Skeletal muscle cell (primary cell): ENCODE measurements at regions not wholly inside any gene's neighbourhood (a gene's known extent, or its start where the extent isn't known, plus 50 kb on each side); places are given as distances from the start of the nearest gene placed in this dataset.
A peak's percentile ranks its signal among the peaks of the same experiment; 100 is the strongest.

Experiments used
- DNase-seq: peaks from one replicate; pipeline ENCODE4 v3.0.0-alpha.2; 2010; ENCODE audit warnings: low read depth
- H3K4me3 ChIP-seq: 2 replicates; pipeline ENCODE4 v1.5.1; 2011; ENCODE audit warnings: low read depth, mild to moderate bottlenecking, control low read depth, low read length, moderate library complexity

DNA sequence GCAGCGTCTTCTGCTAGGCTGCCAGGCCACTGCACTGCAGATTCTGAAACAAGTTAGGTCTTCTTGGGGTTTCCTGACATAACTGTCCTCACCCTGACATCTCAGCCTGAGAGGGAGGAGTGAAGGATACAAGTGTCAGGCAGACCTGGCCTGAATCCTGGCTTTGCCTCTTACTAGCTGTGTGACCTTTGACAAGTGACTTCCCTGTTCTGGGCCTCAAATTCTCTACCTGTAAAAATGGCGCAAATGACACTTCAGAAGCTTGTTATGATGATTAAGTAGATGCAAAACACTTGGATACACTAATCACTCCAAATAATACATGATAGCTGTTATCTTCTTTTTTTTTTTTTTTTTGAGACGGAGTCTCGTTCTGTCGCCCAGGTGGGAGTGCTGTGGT, 119.2 kb upstream of the BOD1 start:
- no peak overlapping the region for H3K4me3 ChIP-seq
- no peak for DNase-seq

- no peak overlapping the region for H3K4me3 ChIP-seq
- DNase-seq: no peak
These were observed 119.9 kb upstream of the BOD1 start for GRCh38 chr5:173736374-173736773.

DNA sequence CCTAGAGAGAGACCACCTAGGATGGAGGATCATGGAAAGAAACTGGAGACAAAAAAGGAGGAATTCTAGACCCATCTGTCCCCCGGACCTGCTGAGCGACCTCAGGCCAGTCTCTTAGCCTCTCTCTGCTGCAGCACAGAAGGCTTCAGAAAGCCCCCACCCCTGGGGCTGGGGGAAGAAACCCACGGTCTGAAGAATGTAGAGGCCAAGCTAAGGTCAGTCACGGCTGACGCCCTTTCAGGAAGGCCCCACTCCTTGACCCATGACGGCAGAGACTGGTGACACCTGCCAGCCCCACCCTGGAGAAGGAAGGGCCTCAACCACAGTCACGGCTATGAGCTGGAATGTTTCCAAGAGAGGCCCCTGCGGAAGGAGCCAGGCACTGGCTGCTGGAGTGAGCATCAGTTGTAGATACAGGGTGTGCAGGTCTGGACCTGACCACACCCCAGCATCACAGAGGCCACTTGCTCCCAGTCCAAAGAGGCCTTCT, 120.5 kb upstream of the BOD1 start:
- DNase-seq: no peak
- H3K4me3 ChIP-seq: no peak overlapping the region

DNA sequence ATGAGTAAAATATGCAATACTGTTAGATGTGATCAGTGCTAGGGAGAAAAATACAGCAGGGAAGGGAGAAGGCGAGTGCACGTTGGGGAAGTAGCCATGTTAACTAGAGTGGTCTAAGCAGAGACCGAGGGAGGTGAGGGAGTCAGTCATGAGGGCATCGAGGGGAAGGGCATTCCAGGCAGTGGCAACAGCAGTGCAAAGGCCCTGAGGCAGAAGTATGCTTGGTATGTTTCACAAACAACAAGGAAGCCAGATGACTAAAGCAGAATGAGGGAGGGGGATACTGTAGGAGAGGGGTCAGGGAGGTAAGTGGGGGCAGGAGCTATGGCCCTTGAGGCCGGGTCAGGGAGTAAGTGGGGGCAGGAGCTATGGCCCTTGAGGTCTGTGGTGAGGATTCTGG, 123.3 kb upstream of the BOD1 start:
- no peak for DNase-seq

GRCh38 chr5:173740400-173740799, 124.0 kb upstream of the BOD1 start:
- DNase-seq: no peak
- H3K4me3 ChIP-seq: no peak overlapping the region

More for the DNA sequence above, 123.3 kb upstream of the BOD1 start:
- H3K4me3 ChIP-seq: no peak overlapping the region

- H3K4me3 ChIP-seq: no peak overlapping the region
- no peak for DNase-seq
These were observed 124.6 kb upstream of the BOD1 start for GRCh38 chr5:173741087-173741486.

DNA sequence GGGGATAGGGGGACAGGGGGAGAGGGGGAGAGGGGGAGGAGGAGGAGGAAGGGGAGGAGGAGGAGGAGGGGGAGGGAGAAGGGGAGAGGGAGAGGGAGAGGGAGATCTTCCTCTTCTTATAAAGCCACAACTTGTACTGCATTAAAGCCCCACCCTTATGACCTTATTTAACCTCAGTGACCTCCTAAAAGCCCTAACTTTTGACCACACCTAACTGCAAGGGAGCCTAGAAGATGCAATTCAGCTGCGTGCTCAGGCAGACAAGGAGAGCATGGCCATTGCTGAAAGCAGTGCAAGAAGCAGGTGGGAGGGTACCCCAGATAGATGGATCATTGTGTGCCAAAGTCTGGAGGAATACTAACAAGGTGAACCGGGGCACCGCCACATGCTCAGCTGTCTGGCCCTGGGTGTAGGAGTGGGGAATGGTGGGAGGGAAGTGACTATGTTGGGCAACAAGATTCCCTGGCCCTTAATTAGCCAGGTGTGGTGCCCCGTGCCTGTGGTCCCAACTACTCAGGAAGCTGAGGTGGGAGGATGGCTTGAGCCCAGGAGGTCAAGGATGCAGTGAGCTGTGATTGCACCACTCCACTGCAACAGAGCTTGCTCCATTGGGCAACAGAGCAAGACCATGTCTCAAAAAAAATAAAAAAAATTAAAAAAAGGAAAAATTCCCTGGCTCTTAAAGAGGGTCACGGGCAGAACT, 125.4 kb upstream of the BOD1 start:
- no peak overlapping the region for H3K4me3 ChIP-seq
- DNase-seq: no peak

GRCh38 chr5:173742432-173742816, 126.0 kb upstream of the BOD1 start:
- H3K4me3 ChIP-seq: no peak overlapping the region
- no peak for DNase-seq

GRCh38 chr5:173743641-173744343, 127.3 kb upstream of the BOD1 start:
- H3K4me3 ChIP-seq: no peak overlapping the region
- no peak for DNase-seq

GRCh38 chr5:173744551-173744950, 128.1 kb upstream of the BOD1 start:
- H3K4me3 ChIP-seq: no peak overlapping the region
- no peak for DNase-seq

- DNase-seq: no peak
- H3K4me3 ChIP-seq: no peak overlapping the region
These were observed 128.7 kb upstream of the BOD1 start for GRCh38 chr5:173745123-173745522.

DNA sequence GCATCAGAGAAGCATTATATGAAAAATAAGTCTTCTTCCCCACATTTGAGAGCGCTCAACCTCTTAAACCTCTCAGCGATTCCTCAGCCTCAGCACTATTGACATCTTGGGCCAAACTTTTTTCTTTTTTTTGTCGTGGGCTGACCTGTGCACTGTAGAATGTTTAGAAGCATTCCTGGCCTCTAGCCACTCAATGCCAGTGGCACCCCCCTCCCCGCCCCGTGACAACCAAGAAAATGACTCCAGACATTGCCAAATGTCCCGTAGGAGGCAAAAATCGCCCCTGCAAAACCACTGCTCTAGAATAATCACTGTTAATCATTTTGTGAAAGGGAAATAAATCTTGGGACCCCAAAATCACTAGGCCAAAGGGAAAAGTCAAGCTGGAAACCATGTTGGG, 129.1 kb upstream of the BOD1 start:
- no peak overlapping the region for H3K4me3 ChIP-seq
- no peak for DNase-seq

DNA sequence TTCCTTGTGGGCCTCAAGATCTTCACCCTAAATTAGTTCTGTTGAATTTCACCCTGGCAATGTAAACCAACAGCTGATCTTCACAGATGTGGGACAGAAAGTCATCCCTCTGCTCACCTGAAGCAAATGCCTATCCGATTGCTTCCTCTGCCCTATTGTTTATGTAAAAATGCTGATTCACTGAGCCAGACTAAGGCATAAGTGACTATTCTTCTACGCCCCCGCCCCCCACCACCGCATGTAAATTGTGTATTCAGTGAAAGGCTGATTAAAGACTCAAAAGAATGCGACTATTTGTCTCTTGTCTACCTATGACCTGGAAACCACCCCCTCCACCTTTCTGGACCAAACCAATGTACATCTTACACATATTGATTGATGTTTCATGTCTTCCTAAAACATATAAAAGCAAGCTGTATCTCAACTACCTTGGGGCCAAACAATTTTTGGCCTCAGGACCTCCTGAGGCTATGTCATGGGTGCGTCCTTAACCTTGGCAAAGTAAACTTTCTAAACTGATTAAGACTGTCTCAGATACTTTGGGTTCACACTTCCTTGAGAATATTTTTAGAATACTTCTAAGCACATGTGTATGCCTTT, 129.7 kb upstream of the BOD1 start:
- H3K4me3 ChIP-seq: no peak overlapping the region
- no peak for DNase-seq

- DNase-seq: no peak
These were observed 131.4 kb upstream of the BOD1 start for GRCh38 chr5:173747876-173748275.

DNA sequence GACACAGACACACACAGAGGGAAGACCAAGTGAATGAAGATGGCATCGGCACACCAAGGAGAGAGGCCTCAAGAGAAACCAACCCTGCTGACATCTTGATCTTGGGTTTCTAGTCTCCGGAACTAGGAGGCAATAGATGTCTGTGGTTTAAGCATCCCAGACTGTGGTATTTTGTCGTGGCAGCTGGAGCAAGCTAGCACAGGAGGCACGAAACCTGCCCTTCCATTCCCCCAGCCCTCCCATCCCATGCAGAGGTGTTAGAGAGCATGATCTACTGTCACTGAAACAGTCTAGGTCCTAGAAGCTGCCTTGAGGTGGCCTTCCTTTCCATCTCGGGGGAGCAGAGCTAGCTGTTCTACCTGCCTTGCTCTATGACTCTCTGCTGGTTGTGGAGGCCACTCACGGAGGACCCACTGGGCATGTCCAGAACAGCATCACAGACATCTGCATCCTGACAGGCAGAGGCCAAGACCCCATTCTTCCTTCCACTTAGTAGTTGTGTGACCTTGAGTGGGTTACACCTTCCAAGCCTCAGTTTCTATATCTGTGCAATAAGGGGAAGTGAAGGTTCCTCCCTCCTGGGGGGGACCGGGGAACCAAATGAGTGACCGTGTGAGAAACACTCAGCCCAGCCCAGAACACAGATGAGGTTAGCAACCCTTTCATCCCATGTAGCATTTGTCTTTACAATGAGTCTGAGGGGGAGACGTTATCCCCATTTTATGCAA, 134.3 kb upstream of the BOD1 start:
- no peak for DNase-seq
- no peak overlapping the region for H3K4me3 ChIP-seq

More at GRCh38 chr5:173747876-173748275, 131.4 kb upstream of the BOD1 start:
- H3K4me3 ChIP-seq: no peak overlapping the region

- no peak overlapping the region for H3K4me3 ChIP-seq
- no peak for DNase-seq
These were observed 134.8 kb upstream of the BOD1 start for GRCh38 chr5:173751266-173751600.

DNA sequence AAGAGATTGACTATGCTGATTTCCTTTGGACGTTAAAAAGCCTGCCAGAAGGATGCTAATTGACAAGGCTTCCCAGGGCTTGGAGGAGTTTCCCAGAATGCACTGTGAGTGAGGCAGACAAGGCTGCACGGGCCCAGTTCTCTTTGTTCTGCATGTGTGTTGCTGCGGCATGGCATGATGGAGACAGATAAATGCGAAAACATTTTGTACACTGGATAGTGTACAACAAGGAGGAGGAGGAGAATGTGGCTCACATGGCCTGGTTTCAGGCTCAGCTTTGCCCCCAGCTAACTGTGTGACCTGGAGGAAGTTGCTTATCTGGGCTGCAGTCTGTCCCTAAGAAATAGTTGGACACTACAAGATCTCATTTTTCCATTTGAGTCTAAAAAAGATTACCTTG, 135.5 kb upstream of the CPEB4 start:
- DNase-seq: no peak

DNA sequence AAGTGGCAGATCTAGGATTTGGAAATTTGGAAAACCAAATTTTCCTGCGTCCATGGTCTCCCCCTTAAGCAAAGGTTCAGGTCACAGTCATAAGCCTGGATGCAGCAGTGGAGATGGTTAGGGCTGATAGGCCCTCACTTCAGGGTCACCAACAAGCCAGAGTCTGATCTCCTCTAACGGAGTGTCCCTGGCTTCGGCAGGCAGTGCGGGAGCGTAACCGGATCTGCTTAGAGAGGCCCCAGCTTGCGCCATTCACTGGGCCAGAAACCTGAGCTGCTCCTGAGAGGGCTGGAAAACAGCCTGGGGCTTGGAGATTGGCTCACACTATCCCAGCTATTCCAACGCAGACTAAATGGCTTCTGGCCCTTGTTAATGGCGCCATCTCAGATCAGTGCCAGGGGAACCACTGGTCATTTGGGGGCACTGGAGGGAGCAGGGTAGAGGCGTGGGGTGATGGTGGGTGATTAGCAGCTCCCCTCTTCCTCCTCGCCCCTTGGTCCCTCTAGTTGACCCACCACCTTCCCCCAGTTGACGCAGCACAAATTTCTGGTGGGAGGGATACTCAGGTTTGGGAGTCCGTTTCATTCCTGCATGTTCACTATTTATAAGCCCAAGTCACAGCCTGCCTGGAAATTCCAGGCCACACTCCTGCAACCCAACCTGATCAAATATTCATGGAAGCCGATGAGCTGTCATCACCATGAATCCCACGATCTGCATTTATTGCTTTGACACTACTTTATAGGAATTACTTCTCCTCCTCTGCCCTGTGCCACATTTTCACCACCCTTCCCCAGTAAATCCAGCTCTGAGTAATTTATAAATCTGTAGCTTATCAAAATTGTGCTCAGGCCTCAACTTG, 134.6 kb upstream of the CPEB4 start:
- DNase-seq: peak; percentile 47
- no peak overlapping the region for H3K4me3 ChIP-seq

More for the DNA sequence above, 135.5 kb upstream of the CPEB4 start:
- no peak overlapping the region for H3K4me3 ChIP-seq

GRCh38 chr5:173755319-173755718, 132.8 kb upstream of the CPEB4 start:
- DNase-seq: no peak
- no peak overlapping the region for H3K4me3 ChIP-seq
